Heart right ventricle (tissue), 16 donors: ENCODE measurements at regions not wholly inside any gene's neighbourhood (a gene's known extent, or its start where the extent isn't known, plus 50 kb on each side); places are given as distances from the start of the nearest gene placed in this dataset.

Experiments used
- ATAC-seq, 8 donors: fragments of 200-7000 bp; cut with Tn5 transposase; one replicate each; pipeline ENCODE4 v1.9.1; 2020; ENCODE audit warnings: mild to moderate bottlenecking in 8 of 8, moderate library complexity in 8 of 8, moderate number of reproducible peaks in 1 of 8
- DNase-seq, 2 donors: peaks; one replicate each; pipeline ENCODE4 v3.0.0-alpha.2; 2020
- H3K27ac ChIP-seq, 10 donors: fragments of 200-600 bp; sonication (generic) in 2 of 10; one replicate each; pipeline versions ENCODE4 v1.5.0 to v1.8.0; 2020 to 2022; ENCODE audit warnings: mild to moderate bottlenecking in 3 of 10
- H3K27me3 ChIP-seq, 7 donors: fragments of 200-600 bp; one replicate each; pipeline ENCODE4 v1.8.0; 2021 to 2022; ENCODE audit warnings: mild to moderate bottlenecking in 2 of 7
- H3K36me3 ChIP-seq, 9 donors: fragments of 200-600 bp; sonication (generic) in 1 of 9; one replicate each; pipeline versions ENCODE4 v1.5.0 to v1.8.0; 2020 to 2022; ENCODE audit warnings: mild to moderate bottlenecking in 2 of 9
- H3K4me1 ChIP-seq, 9 donors: fragments of 200-600 bp; sonication (generic) in 1 of 9; one replicate each; pipeline versions ENCODE4 v1.5.0 to v1.8.0; 2020 to 2022; ENCODE audit warnings: mild to moderate bottlenecking in 4 of 9
- H3K4me3 ChIP-seq, 10 donors: fragments of 200-600 bp; sonication (generic) in 2 of 10; one replicate each; pipeline versions ENCODE4 v1.5.0 to v1.8.0; 2020 to 2022; ENCODE audit warnings: mild to moderate bottlenecking in 7 of 10, moderate library complexity in 2 of 10
- H3K9me3 ChIP-seq, 11 donors: fragments of 200-600 bp in 10 of 11; sonication (generic) in 2 of 11; one replicate each; pipeline versions ENCODE4 v1.5.0 to v1.8.0; 2013 to 2022; ENCODE audit warnings: mild to moderate bottlenecking in 2 of 11, control low read depth in 1 of 11, moderate library complexity in 1 of 11
- WGBS, 2 donors: extraction: QIAGEN DNeasy Blood & Tissue Kit; methylation state at CpG; one replicate each; pipeline ENCODE4 v1.1.7; 2013; ENCODE audit warnings: inconsistent platforms in 1 of 2; 5-methylcytosine and 5-hydroxymethylcytosine counted together
- intact Hi-C, 10 donors: fragments of 100-400 bp; cut with DNase I; formaldehyde crosslinking; loops; one replicate each; pipeline versions ENCODE4 v1.11.1 to v1.14.2; 2022
- TF ChIP-seq, protein P1 (sequence below), 9 donors: fragments of 200-600 bp; sonication (generic) in 2 of 9; IDR thresholded peaks; one replicate each; pipeline versions ENCODE4 v1.5.0 to v1.8.0; 2021 to 2022; ENCODE audit warnings: antibody characterized with exemption in 9 of 9, mild to moderate bottlenecking in 5 of 9, moderate library complexity in 1 of 9
- donor health status: Arrhythmogenic right ventricular cardiomyopathy.
- donor health status: ischemic (EF 13 %, LVEDD 7.1; RV severe dilation, severe dysfunction).
- donor health status: healthy with polysubstance abuse.
- donor health status: DM: no; HTN: yes; CAD: no.
- donor health status: DM: no; HTN: no; CAD: no.
- donor health status: ischemic (EF 25% LVEDD 6.9; RV normal size, moderate dysfunction).
- donor health status: ischemic (EF 25% LVEDD 5.7; RV mildly dilated, moderate dysfunction).
- donor health status: healthy.
- donor health status: DM: yes; HTN: yes; CAD: no.
- donor health status: Ischemic cardiomyopathy.
- donor health status: ischemic (EF 35%, LVEDD 5.7; RV mildly dilated, moderate dysfunction).
- donor health status: nonischemic (EF 11% LVEDD 7.7; RV severe dilation, severe dysfunction).
- donor health status: DM: yes; HTN: yes; CAD: no.
- donor health status: PGD.
- donor health status: ischemic (EF 29% LVEDD 5.4; RV normal size, mild dysfunction).
- donor health status: nonischemic (EF 23%, LVEDD 6.1; RV moderate dilation, normal function).

DNA sequence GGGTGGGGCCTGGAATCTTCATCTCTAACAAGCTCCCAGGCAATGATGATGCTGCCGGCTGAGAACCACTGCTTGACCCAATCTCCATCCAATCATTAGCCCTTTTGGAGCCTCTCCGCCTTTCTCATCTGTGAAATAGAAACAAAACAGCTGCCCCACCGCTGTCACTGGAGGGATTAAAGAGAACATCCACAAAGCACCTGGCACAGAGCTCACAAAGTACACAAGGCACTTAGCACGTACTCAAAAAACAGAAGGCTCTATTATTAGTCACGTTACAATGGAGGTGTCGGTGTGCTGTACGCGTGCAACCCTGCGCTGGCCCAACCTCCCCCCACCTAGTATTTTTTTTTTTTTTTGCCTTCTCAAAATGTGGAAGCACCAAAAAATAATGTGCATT is 213.5 kb upstream of the ARID1B start:
- 27 to 45% methylated on average over 9 of the region's 9 CpGs for WGBS, 2 donors
- ATAC-seq (peak; percentile 54 to 94 (median 79)), DNase-seq (no peak)
- intact Hi-C loops = loop anchor here (1.0 to 10.0 kb wide), 18 partner anchors 121 to 711 kb away; partner anchors contain the start of gene ARID1B (in 7 of the 10)
- H3K27me3 ChIP-seq = no peaks in the 10 kb centered on the region
- peaks cover 0 to 11% (median 5%) of the 10 kb centered on the region in 9 donors for H3K4me1 ChIP-seq
- TF ChIP-seq, protein P1, sequence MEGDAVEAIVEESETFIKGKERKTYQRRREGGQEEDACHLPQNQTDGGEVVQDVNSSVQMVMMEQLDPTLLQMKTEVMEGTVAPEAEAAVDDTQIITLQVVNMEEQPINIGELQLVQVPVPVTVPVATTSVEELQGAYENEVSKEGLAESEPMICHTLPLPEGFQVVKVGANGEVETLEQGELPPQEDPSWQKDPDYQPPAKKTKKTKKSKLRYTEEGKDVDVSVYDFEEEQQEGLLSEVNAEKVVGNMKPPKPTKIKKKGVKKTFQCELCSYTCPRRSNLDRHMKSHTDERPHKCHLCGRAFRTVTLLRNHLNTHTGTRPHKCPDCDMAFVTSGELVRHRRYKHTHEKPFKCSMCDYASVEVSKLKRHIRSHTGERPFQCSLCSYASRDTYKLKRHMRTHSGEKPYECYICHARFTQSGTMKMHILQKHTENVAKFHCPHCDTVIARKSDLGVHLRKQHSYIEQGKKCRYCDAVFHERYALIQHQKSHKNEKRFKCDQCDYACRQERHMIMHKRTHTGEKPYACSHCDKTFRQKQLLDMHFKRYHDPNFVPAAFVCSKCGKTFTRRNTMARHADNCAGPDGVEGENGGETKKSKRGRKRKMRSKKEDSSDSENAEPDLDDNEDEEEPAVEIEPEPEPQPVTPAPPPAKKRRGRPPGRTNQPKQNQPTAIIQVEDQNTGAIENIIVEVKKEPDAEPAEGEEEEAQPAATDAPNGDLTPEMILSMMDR (IDR thresholded peaks at IDR 0.05) = no peak
- H3K4me3 ChIP-seq = no peak overlapping the region
- H3K9me3 ChIP-seq = peaks cover 0 to 20% (median 3%) of the 10 kb centered on the region in 11 donors
- H3K27ac ChIP-seq = peak overlapping the region in 1 of 10 donors; percentile 35
- H3K36me3 ChIP-seq = no peaks in the 10 kb centered on the region

DNA sequence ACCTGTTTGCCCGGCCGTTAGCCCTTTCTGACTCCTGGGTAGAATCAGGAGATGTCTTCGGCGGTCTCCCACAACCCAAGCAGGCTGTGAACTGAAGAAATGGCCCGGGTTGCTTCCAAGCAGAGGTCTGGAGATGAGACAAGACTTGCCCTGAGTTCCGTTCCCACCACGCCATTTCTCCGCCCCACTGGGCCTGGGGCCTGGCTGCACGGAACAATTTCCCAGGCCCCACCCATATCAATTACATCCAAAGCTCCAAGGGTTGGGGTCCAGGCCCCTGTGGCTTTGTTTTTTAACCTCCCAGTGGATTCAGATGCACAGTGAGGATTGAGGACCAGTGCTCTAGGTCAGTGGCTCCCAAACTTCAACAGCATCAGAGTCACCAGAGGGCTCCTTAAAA is 214.5 kb upstream of the ARID1B start:
- Histone ChIP-seq H3K4me3 (no peak overlapping the region), H3K9me3 (peaks cover 0 to 20% (median 3%) of the 10 kb centered on the region in 11 donors), H3K27ac (no peak overlapping the region), H3K27me3 (no peaks in the 10 kb centered on the region), H3K4me1 (peaks cover 0 to 13% (median 6%) of the 10 kb centered on the region in 9 donors), H3K36me3 (no peaks in the 10 kb centered on the region)
- ATAC-seq (no peak), DNase-seq (no peak)
- TF ChIP-seq, protein P1 (IDR thresholded peaks at IDR 0.05) = no peak
- WGBS, 2 donors = 94 to 95% methylated on average over 9 of the region's 9 CpGs
- intact Hi-C loops = loop anchor here (5.0 to 10.0 kb wide), 16 partner anchors 122 to 712 kb away; partner anchors contain the start of gene ARID1B (in 7 of the 10)

DNA sequence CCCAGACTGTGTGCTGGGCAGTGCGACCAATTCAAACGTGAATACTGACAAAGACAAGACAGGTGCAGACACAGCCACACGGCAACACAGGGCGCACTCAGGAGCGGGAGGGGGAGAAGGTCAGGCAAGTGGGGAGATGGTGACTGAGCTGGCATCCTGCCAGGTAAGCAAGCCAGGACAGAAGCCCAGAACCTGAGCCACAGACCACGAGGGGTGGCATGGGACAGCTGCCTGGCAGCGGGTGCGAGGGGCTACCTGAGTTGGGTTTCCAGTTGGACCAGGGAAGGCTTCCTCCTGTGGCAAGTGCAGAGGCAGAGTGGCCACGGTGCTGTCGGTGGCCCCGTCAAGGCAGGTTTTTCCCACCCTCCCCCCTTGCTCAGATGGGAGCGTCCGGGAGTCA is 215.2 kb upstream of the ARID1B start:
- peaks cover 0 to 18% (median 10%) of the 10 kb centered on the region in 9 donors for H3K4me1 ChIP-seq
- no peaks in the 10 kb centered on the region for H3K27me3 ChIP-seq
- DNase-seq = no peak
- TF ChIP-seq, protein P1 (IDR thresholded peaks at IDR 0.05) = no peak
- no peak overlapping the region for H3K27ac ChIP-seq
- no peaks in the 10 kb centered on the region for H3K36me3 ChIP-seq
- H3K9me3 ChIP-seq = peaks cover 0 to 20% (median 3%) of the 10 kb centered on the region in 11 donors
- 92% methylated on average over 13 of the region's 13 CpGs for WGBS, 2 donors
- intact Hi-C loops = loop anchor here (5.0 to 10.0 kb wide), 16 partner anchors 123 to 713 kb away; partner anchors contain the start of gene ARID1B (in 7 of the 10)
- no peak overlapping the region for H3K4me3 ChIP-seq
- ATAC-seq = no peak

DNA sequence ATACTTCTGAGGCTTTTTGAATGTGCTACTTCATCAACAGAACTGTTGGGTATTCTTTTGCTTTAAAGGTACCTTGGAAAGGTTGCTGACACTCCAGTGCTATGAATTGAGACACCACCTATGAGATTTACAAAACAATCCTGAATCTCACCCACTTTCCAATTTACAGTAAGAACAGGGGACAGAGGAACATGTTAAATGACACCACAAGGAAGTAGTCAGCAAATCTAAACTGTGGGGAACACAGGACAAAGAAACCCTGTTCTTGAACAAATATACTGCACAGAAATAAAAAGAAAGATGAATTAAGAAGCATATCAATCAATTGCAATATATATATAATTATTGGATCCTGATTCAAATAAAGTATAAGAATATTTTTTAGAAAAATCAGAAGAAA is 216.7 kb upstream of the ARID1B start:
- Histone ChIP-seq H3K9me3 (peaks cover 0 to 20% (median 3%) of the 10 kb centered on the region in 11 donors), H3K4me1 (peaks cover 0 to 18% (median 10%) of the 10 kb centered on the region in 9 donors), H3K27me3 (no peaks in the 10 kb centered on the region), H3K36me3 (no peaks in the 10 kb centered on the region), H3K27ac (no peak overlapping the region), H3K4me3 (no peak overlapping the region)
- intact Hi-C loops = loop anchor here (5.0 to 10.0 kb wide), 16 partner anchors 124 to 714 kb away; partner anchors contain the start of gene ARID1B (in 7 of the 10)
- ATAC-seq (no peak), DNase-seq (no peak)
- TF ChIP-seq, protein P1 (IDR thresholded peaks at IDR 0.05) = no peak
